Esophagus squamous epithelium (tissue), 5 donors: ENCODE measurements at regions not wholly inside any gene's neighbourhood (a gene's known extent, or its start where the extent isn't known, plus 50 kb on each side); places are given as distances from the start of the nearest gene placed in this dataset.
"Not testable (repeated sequence)": the region's sequence is repeated elsewhere in the genome, so short reads cannot be mapped to it uniquely, and the experiment has no call there.

Source experiments
- DNase-seq: peaks from one replicate; lab custom pipeline; 2025; lab: John Stamatoyannopoulos, UW
- H3K27ac ChIP-seq, 4 donors: fragments of 200-600 bp; sonication (generic); one replicate each; pipeline ENCODE4 v1.5.1; 2016 to 2019; ENCODE audit warnings: mild to moderate bottlenecking in 1 of 4
- H3K27me3 ChIP-seq, 4 donors: fragments of 200-600 bp; sonication (generic); 1 replicate in 3 of 4; 2 replicates in 1 of 4; pipeline versions ENCODE4 v1.5.1 to v1.6.0; 2017 to 2021; ENCODE audit warnings: antibody characterized with exemption in 1 of 4
- H3K36me3 ChIP-seq, 3 donors: fragments of 200-600 bp; sonication (generic); one replicate each; pipeline ENCODE4 v1.5.1; 2016 to 2019
- H3K4me1 ChIP-seq, 3 donors: fragments of 200-600 bp; sonication (generic); one replicate each; pipeline ENCODE4 v1.5.1; 2017 to 2019
- H3K4me3 ChIP-seq, 4 donors: fragments of 200-600 bp; sonication (generic); 1 replicate in 3 of 4; 2 replicates in 1 of 4; pipeline ENCODE4 v1.5.1; 2016 to 2019; ENCODE audit warnings: mild to moderate bottlenecking in 2 of 4, moderate library complexity in 1 of 4
- H3K9me3 ChIP-seq, 3 donors: fragments of 200-600 bp; sonication (generic); one replicate each; pipeline ENCODE4 v1.5.1; 2016 to 2019
- POLR2A ChIP-seq, 4 donors: fragments of 450-650 bp; IDR thresholded peaks; one replicate each; pipeline ENCODE4 v1.6.1; 2017; ENCODE audit warnings: antibody characterized with exemption in 4 of 4, mild to moderate bottlenecking in 4 of 4, moderate library complexity in 3 of 4
- WGBS, 2 donors: methylation state at CpG; one replicate each; pipeline ENCODE4 v1.1.5; 2018; 5-methylcytosine and 5-hydroxymethylcytosine counted together
- intact Hi-C: fragments of 100-400 bp; cut with DNase I; formaldehyde crosslinking; loops from one replicate; pipeline ENCODE4 v1.15.0; 2022
- TF ChIP-seq, protein P1 (sequence below), 6 experiments: fragments of 450-650 bp in 4 of 6; fragments of 200-600 bp in 2 of 6; sonication (generic) in 2 of 6; IDR thresholded peaks; one replicate each; pipeline ENCODE4 v1.5.1; 2016 to 2019; ENCODE audit warnings: antibody characterized with exemption in 6 of 6, mild to moderate bottlenecking in 4 of 6, moderate library complexity in 4 of 6
- donor health status: DM: yes; HTN: yes; CAD: no.

DNA sequence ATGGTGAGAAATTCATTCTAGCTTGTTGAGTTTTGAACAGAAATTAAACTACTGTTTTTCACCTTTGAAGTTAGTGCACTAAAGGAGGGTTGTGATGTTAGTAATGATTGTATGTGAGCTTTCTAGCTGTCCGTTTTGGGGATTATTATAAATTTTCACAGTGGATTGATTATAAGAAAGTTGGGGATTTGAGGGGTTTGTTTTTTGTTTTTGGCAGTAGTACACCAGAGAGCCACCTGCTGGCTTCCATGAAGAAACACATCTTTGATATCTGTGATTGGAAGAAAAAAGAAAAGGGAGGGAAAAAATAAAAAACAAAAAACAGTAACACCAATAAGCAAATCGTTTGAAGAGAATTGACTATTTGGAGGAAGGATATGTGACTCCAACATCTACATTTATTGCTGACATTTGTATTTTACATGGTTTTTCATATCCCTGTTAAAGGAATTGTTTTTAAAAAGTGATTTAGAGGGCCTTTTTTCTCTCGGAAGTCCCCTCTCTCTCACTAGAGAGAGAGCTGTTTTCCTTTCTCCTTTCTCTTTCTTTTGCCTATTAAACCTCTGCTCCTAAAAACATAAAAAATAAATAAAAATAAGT is 1469.5 kb upstream of the GOT2 start:
- no peak overlapping the region for H3K27ac ChIP-seq
- TF ChIP-seq, protein P1, sequence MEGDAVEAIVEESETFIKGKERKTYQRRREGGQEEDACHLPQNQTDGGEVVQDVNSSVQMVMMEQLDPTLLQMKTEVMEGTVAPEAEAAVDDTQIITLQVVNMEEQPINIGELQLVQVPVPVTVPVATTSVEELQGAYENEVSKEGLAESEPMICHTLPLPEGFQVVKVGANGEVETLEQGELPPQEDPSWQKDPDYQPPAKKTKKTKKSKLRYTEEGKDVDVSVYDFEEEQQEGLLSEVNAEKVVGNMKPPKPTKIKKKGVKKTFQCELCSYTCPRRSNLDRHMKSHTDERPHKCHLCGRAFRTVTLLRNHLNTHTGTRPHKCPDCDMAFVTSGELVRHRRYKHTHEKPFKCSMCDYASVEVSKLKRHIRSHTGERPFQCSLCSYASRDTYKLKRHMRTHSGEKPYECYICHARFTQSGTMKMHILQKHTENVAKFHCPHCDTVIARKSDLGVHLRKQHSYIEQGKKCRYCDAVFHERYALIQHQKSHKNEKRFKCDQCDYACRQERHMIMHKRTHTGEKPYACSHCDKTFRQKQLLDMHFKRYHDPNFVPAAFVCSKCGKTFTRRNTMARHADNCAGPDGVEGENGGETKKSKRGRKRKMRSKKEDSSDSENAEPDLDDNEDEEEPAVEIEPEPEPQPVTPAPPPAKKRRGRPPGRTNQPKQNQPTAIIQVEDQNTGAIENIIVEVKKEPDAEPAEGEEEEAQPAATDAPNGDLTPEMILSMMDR (IDR thresholded peaks at IDR 0.05): peak in 4 of 6 experiments; percentile 22 to 50 (median 38)
- no peak for TF ChIP-seq POLR2A (IDR thresholded peaks at IDR 0.05)
- no peaks in the 10 kb centered on the region for H3K9me3 ChIP-seq
- intact Hi-C loops: no loop called here
- peaks cover 0 to 24% (median 0%) of the 10 kb centered on the region in 3 donors for H3K4me1 ChIP-seq
- 23 to 27% methylated on average over 3 of the region's 3 CpGs for WGBS, 2 donors
- no peak for DNase-seq
- no peaks in the 10 kb centered on the region for H3K36me3 ChIP-seq
- no peak overlapping the region for H3K4me3 ChIP-seq
- no peaks in the 10 kb centered on the region for H3K27me3 ChIP-seq

DNA sequence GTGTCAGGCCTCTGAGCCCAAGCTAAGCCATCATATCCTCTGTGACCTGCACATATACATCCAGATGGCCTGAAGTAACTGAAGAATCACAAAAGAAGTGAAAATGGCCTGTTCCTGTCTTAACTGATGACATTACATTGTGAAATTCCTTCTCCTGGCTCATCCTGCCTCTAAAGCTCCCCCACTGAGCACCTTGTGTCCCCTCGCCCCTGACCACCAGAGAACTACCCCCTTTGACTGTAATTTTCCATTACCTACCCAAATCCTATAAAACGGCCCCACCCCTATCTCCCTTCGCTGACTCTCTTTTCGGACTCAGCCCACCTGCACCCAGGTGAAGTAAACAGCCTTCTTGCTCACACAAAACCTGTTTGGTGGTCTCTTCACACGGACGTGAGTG is 1466.6 kb upstream of the GOT2 start:
- H3K27ac ChIP-seq, H3K9me3 ChIP-seq, H3K36me3 ChIP-seq, H3K4me3 ChIP-seq, intact Hi-C loops, DNase-seq, H3K27me3 ChIP-seq: not testable (repeated sequence)
- WGBS, 2 donors: 66 to 81% methylated on average over 6 of the region's 6 CpGs
- H3K4me1 ChIP-seq: peaks cover 0 to 12% (median 0%) of the 10 kb centered on the region in 3 donors

DNA sequence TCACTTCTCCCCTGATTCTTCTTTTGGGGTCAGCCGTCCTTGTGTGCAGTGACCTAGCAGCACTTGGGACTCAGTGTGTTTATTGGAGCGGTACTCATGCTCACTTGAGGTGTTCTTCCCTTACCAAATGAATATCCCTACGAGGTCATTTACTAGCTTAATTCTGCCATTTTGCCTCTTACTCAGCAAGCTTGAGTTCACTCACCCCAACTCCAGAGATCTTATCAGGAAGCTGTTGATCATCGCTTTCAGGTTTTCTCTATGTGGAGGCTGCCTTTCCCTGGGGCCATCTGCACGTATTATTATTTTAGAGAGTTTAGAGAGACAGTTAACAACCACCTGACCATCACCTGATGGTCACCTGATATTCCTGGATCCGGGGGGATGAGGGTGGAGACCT is 1466.0 kb upstream of the GOT2 start:
- no peak for TF ChIP-seq POLR2A (IDR thresholded peaks at IDR 0.05)
- Histone ChIP-seq H3K4me3 (no peak overlapping the region), H3K9me3 (no peaks in the 10 kb centered on the region), H3K27ac (no peak overlapping the region), H3K36me3 (no peaks in the 10 kb centered on the region), H3K4me1 (peaks cover 0 to 11% (median 0%) of the 10 kb centered on the region in 3 donors), H3K27me3 (no peaks in the 10 kb centered on the region)
- 77 to 83% methylated on average over 6 of the region's 6 CpGs for WGBS, 2 donors
- intact Hi-C loops: no loop called here
- DNase-seq: no peak

DNA sequence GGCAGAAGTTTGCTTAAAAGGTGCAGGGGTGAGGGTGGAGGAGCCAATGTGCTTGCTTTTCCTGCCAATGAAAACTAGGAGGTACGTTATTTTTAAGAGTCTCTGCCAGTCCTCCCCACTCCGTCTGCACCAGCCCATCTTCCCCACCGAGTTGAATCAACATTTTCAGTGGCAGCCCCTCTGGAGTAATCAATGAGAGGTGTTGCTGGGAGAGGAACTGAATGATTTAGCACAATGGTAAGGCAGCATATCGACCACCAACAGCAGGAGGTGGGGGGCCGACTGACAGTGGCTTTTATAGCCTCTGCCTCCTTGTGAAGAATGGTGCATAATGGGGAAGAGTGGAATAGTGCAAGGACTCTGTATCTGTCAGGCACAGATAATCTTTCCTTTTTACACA is 1465.0 kb upstream of the GOT2 start:
- H3K36me3 ChIP-seq: no peaks in the 10 kb centered on the region
- peaks cover 0 to 7% (median 0%) of the 10 kb centered on the region in 3 donors for H3K4me1 ChIP-seq
- no peak overlapping the region for H3K4me3 ChIP-seq
- H3K27me3 ChIP-seq: no peaks in the 10 kb centered on the region
- no peak for DNase-seq
- H3K9me3 ChIP-seq: no peaks in the 10 kb centered on the region
- H3K27ac ChIP-seq: no peak overlapping the region
- intact Hi-C loops: no loop called here
- TF ChIP-seq POLR2A (IDR thresholded peaks at IDR 0.05): no peak
- TF ChIP-seq, protein P1 (IDR thresholded peaks at IDR 0.05): no peak
- 40 to 52% methylated on average over 5 of the region's 5 CpGs for WGBS, 2 donors

DNA sequence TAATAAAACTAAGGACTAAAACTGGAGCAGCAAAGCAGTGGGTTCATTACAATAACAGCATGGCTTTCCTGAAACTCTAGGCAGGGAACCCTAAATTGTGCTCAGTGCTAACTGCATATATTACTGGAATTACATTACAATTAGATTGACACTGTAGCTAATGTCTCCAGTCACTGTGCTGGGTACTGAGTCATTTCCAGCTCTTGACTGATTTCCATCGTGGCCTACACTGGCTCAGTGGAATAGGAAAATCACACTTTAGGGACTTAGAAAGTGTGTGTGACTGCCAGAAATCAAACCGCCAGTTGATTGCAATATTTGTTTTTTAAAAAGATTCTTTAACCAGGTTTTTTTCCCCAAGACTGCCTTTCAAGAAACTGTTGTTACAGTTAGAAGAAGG is 1447.4 kb upstream of the GOT2 start:
- Histone ChIP-seq H3K9me3 (no peaks in the 10 kb centered on the region), H3K36me3 (no peaks in the 10 kb centered on the region), H3K27ac (no peak overlapping the region), H3K4me3 (no peak overlapping the region), H3K27me3 (no peaks in the 10 kb centered on the region), H3K4me1 (no peaks in the 10 kb centered on the region)
- 57 to 70% methylated on average over 2 of the region's 2 CpGs for WGBS, 2 donors
- no peak for DNase-seq
- TF ChIP-seq POLR2A (IDR thresholded peaks at IDR 0.05): no peak
- TF ChIP-seq, protein P1 (IDR thresholded peaks at IDR 0.05): no peak
- intact Hi-C loops: no loop called here

DNA sequence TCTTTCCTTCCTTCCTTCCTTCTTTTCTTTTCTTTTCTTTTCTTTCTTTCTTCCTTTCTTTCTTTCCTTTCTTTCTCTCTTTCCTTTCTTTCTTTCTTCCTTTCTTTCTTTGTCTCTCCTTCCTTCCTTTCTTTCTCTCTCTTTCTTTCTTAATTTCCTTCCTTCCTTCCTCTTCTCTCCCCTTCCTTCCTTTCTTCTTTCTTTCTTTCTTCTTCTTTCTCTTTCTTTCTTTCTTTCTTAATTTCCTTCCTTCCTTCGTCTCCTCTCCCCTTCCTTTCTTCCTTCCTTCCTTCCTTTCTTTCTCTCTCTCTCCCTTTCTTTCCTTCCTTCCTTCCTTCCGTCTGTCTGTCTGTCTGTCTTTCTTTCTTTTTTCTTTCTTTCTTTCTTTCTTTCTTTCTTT is 1446.5 kb upstream of the GOT2 start:
- intact Hi-C loops: no loop called here
- H3K9me3 ChIP-seq: no peaks in the 10 kb centered on the region
- H3K4me3 ChIP-seq: no peak overlapping the region
- H3K36me3 ChIP-seq: no peaks in the 10 kb centered on the region
- H3K27ac ChIP-seq: no peak overlapping the region
- H3K27me3 ChIP-seq: no peaks in the 10 kb centered on the region
- WGBS, 2 donors: 33 to 57% methylated on average over 2 of the region's 2 CpGs
- H3K4me1 ChIP-seq: no peaks in the 10 kb centered on the region
- no peak for DNase-seq
- TF ChIP-seq POLR2A (IDR thresholded peaks at IDR 0.05): no peak
- TF ChIP-seq, protein P1 (IDR thresholded peaks at IDR 0.05): no peak
